GM19467 (cell line): ENCODE measurements at regions not wholly inside any gene's neighbourhood (a gene's known extent, or its start where the extent isn't known, plus 50 kb on each side); places are given as distances from the start of the nearest gene placed in this dataset.

Experiments used
- ATAC-seq: cut with Tn5 transposase; IDR thresholded peaks from one replicate; pipeline ENCODE4 v1.9.1; 2021; ENCODE audit warnings: mild to moderate bottlenecking, moderate library complexity; ENCODE audit not compliant: unreplicated experiment

DNA sequence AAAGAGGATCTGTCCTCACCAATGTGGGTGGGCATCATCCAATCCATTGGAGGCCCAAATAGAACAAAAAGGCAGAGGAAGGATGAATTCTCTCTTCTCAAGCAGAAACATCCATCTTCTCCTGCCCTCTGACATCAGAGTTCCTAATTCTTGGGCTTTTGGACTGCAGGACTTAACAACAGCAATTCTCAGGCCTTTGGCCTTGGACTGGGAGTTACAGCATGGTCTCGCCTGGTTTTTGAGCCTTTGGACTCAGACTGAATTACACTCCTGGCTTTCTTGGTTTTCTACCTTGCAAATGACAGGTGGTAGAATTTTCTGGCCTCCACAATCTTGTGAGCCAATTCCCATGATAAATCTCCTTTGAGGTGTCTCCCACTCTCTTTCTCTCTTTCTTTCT, 60.5 kb upstream of the CD180 start:
- ATAC-seq = no peak

DNA sequence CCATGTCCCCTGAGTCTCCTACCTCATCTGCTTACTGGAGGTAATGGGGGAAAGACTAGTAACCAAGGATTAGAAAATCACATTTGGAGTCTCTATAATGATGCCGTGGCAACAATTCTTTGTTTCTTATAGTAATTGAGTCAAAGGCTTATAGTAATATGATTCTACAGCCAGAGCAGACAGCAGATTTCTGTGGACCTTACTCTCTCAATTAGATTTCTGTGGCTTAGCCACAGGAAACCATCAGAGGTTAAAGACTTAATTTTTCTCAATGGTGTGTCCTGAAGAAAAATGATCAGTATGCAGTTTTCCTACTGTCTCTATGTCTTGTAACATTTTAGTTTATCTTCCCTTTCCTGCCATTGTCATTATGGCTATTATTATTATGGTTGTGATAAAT, 59.3 kb upstream of the CD180 start:
- ATAC-seq = no peak

DNA sequence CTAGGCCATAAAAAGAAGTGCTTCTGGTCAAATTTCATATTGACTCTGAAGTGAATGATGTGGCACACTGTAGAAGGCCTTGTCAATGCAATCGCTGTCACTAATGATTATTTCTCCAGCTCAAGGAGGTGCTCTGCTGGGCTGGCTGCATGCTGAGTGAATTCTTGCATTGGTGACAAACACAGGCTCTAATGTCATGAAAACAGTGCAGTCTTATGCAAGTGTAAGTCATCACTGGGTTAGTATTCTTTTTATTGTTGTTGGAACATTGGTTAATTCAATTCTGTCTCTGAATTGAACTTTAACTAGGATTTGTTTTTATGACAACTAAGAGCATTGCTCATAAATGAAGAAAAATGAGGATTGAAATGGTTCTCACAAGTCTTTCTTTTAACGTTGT, 57.3 kb upstream of the CD180 start:
- no peak for ATAC-seq

DNA sequence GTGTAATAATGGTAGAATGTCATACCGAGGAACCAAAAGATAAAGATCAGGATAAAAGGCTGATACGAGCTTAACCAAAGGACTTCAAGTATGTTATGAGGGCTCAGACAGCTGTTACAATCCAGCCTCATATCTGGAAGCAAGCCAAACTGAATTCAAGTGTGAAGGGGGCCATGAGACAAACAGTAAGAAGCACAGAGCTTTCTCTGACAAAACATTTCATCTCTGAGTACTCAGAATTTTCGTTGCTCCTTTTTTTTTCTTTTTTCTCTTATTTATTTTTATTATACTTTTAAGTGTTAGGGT, 52.9 kb upstream of the CD180 start:
- no peak for ATAC-seq

DNA sequence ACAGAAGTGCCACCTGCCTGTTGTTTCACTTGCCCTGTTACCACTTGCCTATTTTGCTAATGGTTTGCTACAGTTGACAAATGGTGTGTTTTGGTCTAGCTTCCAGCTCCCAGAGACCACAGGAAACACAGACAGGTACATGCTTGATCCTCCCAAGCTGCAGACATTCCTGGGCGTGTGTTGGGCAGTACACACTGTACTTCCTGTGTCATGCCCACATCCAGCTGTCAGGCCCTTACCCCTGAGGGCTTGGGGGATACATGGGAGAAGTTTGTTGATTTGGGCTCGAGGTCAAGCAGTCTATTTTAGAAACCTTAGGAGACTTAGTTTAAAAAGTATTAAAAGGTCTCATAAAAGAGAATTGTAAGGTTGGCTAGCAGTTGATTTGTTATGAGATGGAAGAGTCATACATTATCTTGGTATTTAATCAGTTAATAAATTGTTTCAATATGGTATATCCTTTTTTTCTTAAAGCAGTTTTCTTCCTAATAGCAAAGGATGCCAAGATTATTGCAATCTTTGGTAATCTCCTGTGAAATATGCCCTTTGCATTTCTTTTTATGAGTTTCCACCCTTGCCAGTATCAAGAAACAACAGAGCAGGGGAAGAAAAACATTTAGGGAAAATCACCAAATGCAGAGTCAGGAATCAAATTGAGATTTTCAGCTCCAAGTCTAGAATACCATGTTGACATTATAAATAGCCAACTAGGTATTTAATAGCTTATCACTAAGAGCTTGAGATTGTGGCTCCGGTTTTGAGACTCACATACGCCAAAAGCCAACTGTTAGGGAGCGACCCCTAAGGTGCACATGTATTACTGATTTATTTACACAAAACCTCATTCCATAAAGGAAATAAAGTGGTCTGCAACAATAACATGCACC, 52.3 kb upstream of the CD180 start:
- no peak for ATAC-seq

DNA sequence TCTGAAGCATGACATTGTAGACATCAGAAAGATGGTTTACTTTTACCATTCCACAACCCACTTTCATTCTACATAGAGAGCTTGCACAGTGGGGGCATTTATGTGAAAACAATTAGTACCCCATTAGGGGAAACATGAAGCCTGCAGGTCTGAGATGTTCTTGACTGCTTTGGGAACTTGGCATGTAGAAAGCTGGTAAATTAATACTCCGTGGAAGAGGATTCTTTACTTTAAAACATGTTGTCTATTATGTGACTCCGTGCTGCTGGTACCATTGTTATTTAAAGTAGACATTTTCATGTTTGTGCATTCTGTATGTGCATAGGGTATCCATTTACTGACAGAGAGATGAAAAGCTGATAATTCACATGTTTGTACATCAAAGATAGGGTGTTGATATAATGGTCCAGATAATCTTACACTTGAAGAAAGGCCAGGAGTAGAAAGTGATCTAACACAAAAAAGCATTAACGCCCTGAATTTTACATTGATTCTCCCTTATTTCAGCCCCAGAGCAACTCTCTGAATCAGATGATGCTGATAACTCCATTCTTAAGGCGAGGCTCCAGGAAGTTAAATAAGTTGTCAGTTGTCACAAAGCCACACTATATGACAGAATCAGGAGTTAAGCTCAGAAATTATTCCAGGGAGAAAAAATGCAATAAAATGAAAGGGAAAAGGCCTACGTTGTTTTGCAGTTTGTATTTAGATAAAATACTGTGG, 50.1 kb upstream of the CD180 start:
- ATAC-seq = no peak
